DND-41 (cell line): ENCODE measurements at regions not wholly inside any gene's neighbourhood (a gene's known extent, or its start where the extent isn't known, plus 50 kb on each side); places are given as distances from the start of the nearest gene placed in this dataset.

ENCODE experiments used
- EZH2 ChIP-seq: IDR thresholded peaks from 3 replicates; pipeline ENCODE4 v1.6.1; 2012; ENCODE audit warnings: borderline replicate concordance, low read depth, mild to moderate bottlenecking, moderate library complexity, low read length, inconsistent platforms; ENCODE audit not compliant: severe bottlenecking
- TF ChIP-seq, protein P1 (sequence below): IDR thresholded peaks from 2 replicates; pipeline ENCODE4 v1.5.1; 2012; ENCODE audit warnings: borderline replicate concordance, low read length, moderate library complexity, mild to moderate bottlenecking; ENCODE audit not compliant: poor library complexity, severe bottlenecking; ENCODE audit errors: extremely low read depth

DNA sequence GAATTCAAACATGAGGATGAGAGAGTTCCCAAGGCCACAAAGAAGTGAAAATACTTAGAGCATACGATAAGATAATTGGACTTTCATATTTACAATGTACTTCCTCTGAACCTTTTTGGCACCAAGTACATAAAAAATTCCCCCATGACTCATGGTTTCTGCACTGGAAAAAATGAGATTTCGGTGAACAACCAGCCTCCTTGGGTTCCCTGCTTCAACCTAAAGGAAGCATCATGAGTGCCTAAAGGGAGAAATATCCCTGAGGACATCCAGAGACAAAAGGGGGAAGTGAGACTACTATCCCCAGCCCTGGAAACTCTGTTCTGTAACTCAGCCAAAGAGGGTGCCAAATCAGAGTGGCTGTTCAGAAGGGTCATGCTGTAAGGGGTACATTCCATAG lies 562.7 kb upstream of the SLC39A10 start:
- TF ChIP-seq, protein P1, sequence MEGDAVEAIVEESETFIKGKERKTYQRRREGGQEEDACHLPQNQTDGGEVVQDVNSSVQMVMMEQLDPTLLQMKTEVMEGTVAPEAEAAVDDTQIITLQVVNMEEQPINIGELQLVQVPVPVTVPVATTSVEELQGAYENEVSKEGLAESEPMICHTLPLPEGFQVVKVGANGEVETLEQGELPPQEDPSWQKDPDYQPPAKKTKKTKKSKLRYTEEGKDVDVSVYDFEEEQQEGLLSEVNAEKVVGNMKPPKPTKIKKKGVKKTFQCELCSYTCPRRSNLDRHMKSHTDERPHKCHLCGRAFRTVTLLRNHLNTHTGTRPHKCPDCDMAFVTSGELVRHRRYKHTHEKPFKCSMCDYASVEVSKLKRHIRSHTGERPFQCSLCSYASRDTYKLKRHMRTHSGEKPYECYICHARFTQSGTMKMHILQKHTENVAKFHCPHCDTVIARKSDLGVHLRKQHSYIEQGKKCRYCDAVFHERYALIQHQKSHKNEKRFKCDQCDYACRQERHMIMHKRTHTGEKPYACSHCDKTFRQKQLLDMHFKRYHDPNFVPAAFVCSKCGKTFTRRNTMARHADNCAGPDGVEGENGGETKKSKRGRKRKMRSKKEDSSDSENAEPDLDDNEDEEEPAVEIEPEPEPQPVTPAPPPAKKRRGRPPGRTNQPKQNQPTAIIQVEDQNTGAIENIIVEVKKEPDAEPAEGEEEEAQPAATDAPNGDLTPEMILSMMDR: no peak
- no peak for TF ChIP-seq EZH2
